Astrocyte (in vitro differentiated cells and primary cell): ENCODE measurements at regions not wholly inside any gene's neighbourhood (a gene's known extent, or its start where the extent isn't known, plus 50 kb on each side); places are given as distances from the start of the nearest gene placed in this dataset.
A peak's percentile ranks its signal among the peaks of the same experiment; 100 is the strongest.

ENCODE experiments used
- DNase-seq: peaks from one replicate; pipeline ENCODE4 v3.0.0-alpha.2; 2010; ENCODE audit warnings: low read depth
- FAIRE-seq: peaks from 2 replicates; lab custom pipeline; 2011; peaks lifted over from hg19 to GRCh38; lab: Jason Lieb, UNC
- H2AFZ ChIP-seq: 2 replicates; pipeline ENCODE4 v1.6.0; 2012; ENCODE audit warnings: low read depth, low read length, inconsistent platforms
- H3K27ac ChIP-seq: 2 replicates; pipeline ENCODE4 v1.5.1; 2011; ENCODE audit warnings: low read depth, low read length, inconsistent platforms
- H3K27me3 ChIP-seq: 2 replicates; pipeline ENCODE4 v1.6.0; 2011; ENCODE audit warnings: low read length, inconsistent platforms; ENCODE audit not compliant: insufficient read depth
- H3K36me3 ChIP-seq: 2 replicates; pipeline ENCODE4 v1.5.1; 2011; ENCODE audit warnings: low read length, inconsistent platforms; ENCODE audit not compliant: insufficient read depth
- H3K4me1 ChIP-seq: 2 replicates; pipeline ENCODE4 v1.5.1; 2011; ENCODE audit warnings: low read length, inconsistent platforms; ENCODE audit not compliant: insufficient read depth
- H3K4me2 ChIP-seq: 2 replicates; pipeline ENCODE4 v1.6.0; 2012; ENCODE audit warnings: low read length, inconsistent platforms
- H3K4me3 ChIP-seq: 2 replicates; pipeline ENCODE4 v1.5.1; 2011; ENCODE audit warnings: low read depth, mild to moderate bottlenecking, low read length, inconsistent platforms; ENCODE audit not compliant: insufficient read depth
- H3K79me2 ChIP-seq: 2 replicates; pipeline ENCODE4 v1.6.0; 2012; ENCODE audit warnings: mild to moderate bottlenecking, low read length, inconsistent platforms; ENCODE audit not compliant: insufficient read depth
- H3K9ac ChIP-seq: 2 replicates; pipeline ENCODE4 v1.6.0; 2012; ENCODE audit warnings: mild to moderate bottlenecking, low read length, inconsistent platforms
- H3K9me3 ChIP-seq: 2 replicates; pipeline ENCODE4 v1.5.1; 2012; ENCODE audit warnings: low read depth, mild to moderate bottlenecking, low read length, inconsistent platforms; ENCODE audit not compliant: insufficient read depth
- H4K20me1 ChIP-seq: 2 replicates; pipeline ENCODE4 v1.6.0; 2012; ENCODE audit warnings: low read length, inconsistent platforms; ENCODE audit not compliant: insufficient read depth
- H3K27ac Mint-ChIP-seq: one replicate; pipeline ENCODE4 v1.8.0; 2021; ENCODE audit warnings: mild to moderate bottlenecking, mixed read lengths; ENCODE audit not compliant: unreplicated experiment
- H3K27me3 Mint-ChIP-seq: one replicate; pipeline ENCODE4 v1.8.0; 2021; ENCODE audit warnings: low read depth, mixed read lengths; ENCODE audit not compliant: unreplicated experiment
- H3K36me3 Mint-ChIP-seq: one replicate; pipeline ENCODE4 v1.8.0; 2021; ENCODE audit warnings: low read depth, mixed read lengths; ENCODE audit not compliant: unreplicated experiment
- H3K4me1 Mint-ChIP-seq: one replicate; pipeline ENCODE4 v1.8.0; 2021; ENCODE audit warnings: low read depth, mixed read lengths; ENCODE audit not compliant: unreplicated experiment
- H3K4me3 Mint-ChIP-seq: one replicate; pipeline ENCODE4 v1.8.0; 2021; ENCODE audit warnings: mild to moderate bottlenecking, moderate library complexity, mixed read lengths; ENCODE audit not compliant: unreplicated experiment
- H3K9me3 Mint-ChIP-seq: one replicate; pipeline ENCODE4 v1.8.0; 2021; ENCODE audit warnings: mild to moderate bottlenecking, mixed read lengths; ENCODE audit not compliant: unreplicated experiment
- EZH2 ChIP-seq: IDR thresholded peaks from 2 replicates; pipeline ENCODE4 v1.6.1; 2012; ENCODE audit warnings: mild to moderate bottlenecking, low read length, inconsistent platforms; ENCODE audit not compliant: insufficient read depth
- TF ChIP-seq, protein P1 (sequence below): IDR thresholded peaks from 2 replicates; pipeline ENCODE4 v1.5.1; 2011; ENCODE audit warnings: low read depth, mild to moderate bottlenecking, inconsistent platforms, low read length, moderate library complexity; ENCODE audit not compliant: insufficient read depth

GRCh38 chr17:63221939-63222338, 224.2 kb downstream of the CYB561 start:
- no peak overlapping the region for H3K4me2 ChIP-seq
- FAIRE-seq, result no peak

GRCh38 chr17:63222655-63223054, 223.5 kb downstream of the CYB561 start:
- Mint-ChIP-seq H3K27ac (no peak overlapping the region), H3K4me1 (no peaks in the 10 kb centered on the region), H3K36me3 (peaks cover 4% of the 10 kb centered on the region), H3K27me3 (no peaks in the 10 kb centered on the region), H3K4me3 (no peak overlapping the region), H3K9me3 (no peaks in the 10 kb centered on the region)
- Histone ChIP-seq H3K9ac (no peak overlapping the region), H3K9me3 (no peaks in the 10 kb centered on the region), H3K4me1 (no peaks in the 10 kb centered on the region), H3K27ac (no peak overlapping the region), H3K4me3 (no peak overlapping the region), H3K4me2 (no peak overlapping the region), H3K79me2 (peaks cover 10% of the 10 kb centered on the region), H3K36me3 (no peaks in the 10 kb centered on the region), H4K20me1 (peaks cover 6% of the 10 kb centered on the region), H2AFZ (no peak overlapping the region), H3K27me3 (no peaks in the 10 kb centered on the region)
- DNase-seq, result peak; percentile 8
- FAIRE-seq, result no peak
- TF ChIP-seq, protein P1, sequence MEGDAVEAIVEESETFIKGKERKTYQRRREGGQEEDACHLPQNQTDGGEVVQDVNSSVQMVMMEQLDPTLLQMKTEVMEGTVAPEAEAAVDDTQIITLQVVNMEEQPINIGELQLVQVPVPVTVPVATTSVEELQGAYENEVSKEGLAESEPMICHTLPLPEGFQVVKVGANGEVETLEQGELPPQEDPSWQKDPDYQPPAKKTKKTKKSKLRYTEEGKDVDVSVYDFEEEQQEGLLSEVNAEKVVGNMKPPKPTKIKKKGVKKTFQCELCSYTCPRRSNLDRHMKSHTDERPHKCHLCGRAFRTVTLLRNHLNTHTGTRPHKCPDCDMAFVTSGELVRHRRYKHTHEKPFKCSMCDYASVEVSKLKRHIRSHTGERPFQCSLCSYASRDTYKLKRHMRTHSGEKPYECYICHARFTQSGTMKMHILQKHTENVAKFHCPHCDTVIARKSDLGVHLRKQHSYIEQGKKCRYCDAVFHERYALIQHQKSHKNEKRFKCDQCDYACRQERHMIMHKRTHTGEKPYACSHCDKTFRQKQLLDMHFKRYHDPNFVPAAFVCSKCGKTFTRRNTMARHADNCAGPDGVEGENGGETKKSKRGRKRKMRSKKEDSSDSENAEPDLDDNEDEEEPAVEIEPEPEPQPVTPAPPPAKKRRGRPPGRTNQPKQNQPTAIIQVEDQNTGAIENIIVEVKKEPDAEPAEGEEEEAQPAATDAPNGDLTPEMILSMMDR, result no peak
- TF ChIP-seq EZH2, result no peak

More at GRCh38 chr17:63221939-63222338, 224.2 kb downstream of the CYB561 start:
- Histone ChIP-seq H4K20me1 (peaks cover 6% of the 10 kb centered on the region), H2AFZ (no peak overlapping the region), H3K27me3 (no peaks in the 10 kb centered on the region), H3K4me1 (no peaks in the 10 kb centered on the region), H3K9me3 (no peaks in the 10 kb centered on the region), H3K4me3 (no peak overlapping the region), H3K9ac (no peak overlapping the region), H3K79me2 (peaks cover 3% of the 10 kb centered on the region), H3K27ac (no peak overlapping the region), H3K36me3 (no peaks in the 10 kb centered on the region)
- TF ChIP-seq EZH2, result no peak
- TF ChIP-seq, protein P1, result no peak
- H3K4me3 Mint-ChIP-seq, result no peak overlapping the region
- no peak overlapping the region for H3K27ac Mint-ChIP-seq
- H3K36me3 Mint-ChIP-seq, result peaks cover 7% of the 10 kb centered on the region
- no peak for DNase-seq
- no peaks in the 10 kb centered on the region for H3K9me3 Mint-ChIP-seq
- H3K27me3 Mint-ChIP-seq, result no peaks in the 10 kb centered on the region
- H3K4me1 Mint-ChIP-seq, result no peaks in the 10 kb centered on the region

DNA sequence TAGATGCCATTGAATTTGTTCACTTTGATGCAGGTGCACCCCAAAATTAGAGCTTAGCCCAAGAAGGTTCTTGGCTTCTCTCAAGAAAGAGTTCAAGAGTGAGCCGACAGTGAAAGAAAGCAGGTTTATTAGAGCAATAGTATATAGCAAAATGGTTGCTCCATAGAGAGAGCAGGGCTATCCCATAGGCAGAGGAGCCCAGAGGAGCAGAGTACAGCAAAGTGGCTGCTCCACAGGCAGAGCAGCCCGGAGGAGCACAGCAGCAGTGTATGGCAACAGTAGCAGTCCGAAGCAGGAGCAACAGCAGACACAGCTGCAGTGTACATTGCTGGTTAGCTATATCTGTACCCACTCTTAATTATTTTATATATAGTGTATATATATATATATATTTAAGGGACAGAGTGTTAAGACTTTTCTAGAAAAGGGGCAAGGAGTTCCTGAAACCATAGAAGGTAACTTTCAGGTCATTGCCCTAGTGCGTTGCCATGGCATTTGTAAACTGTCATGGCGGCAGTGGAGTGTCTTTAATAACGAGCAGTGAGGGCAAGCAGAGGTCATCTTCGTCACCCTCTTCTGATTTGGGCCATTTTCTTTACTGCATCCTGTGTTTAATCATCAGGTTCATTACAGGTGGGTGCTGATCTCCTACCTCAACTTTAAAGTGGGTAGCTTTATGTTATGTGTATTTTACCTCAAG, 222.7 kb downstream of the CYB561 start:
- no peak overlapping the region for H3K4me3 ChIP-seq
- TF ChIP-seq, protein P1, result no peak
- no peak for TF ChIP-seq EZH2
- DNase-seq, result no peak
- Mint-ChIP-seq H3K27ac (no peak overlapping the region), H3K27me3 (no peaks in the 10 kb centered on the region), H3K4me3 (no peak overlapping the region), H3K36me3 (peaks cover 4% of the 10 kb centered on the region), H3K9me3 (no peaks in the 10 kb centered on the region), H3K4me1 (no peaks in the 10 kb centered on the region)
- no peak overlapping the region for H3K9ac ChIP-seq
- no peaks in the 10 kb centered on the region for H3K27me3 ChIP-seq
- H3K9me3 ChIP-seq, result no peaks in the 10 kb centered on the region
- H3K4me2 ChIP-seq, result no peak overlapping the region
- no peak overlapping the region for H2AFZ ChIP-seq
- H3K36me3 ChIP-seq, result no peaks in the 10 kb centered on the region
- H4K20me1 ChIP-seq, result peaks cover 11% of the 10 kb centered on the region
- no peak for FAIRE-seq
- no peaks in the 10 kb centered on the region for H3K4me1 ChIP-seq
- H3K27ac ChIP-seq, result no peak overlapping the region
- peaks cover 17% of the 10 kb centered on the region for H3K79me2 ChIP-seq
